ENCODE measurements at regions not wholly inside any gene's neighbourhood (a gene's known extent, or its start where the extent isn't known, plus 50 kb on each side); places are given as distances from the start of the nearest gene placed in this dataset.

GRCh38 chr4:187321711-187322110, 598.1 kb upstream of the FAT1 start:
- TF ChIP-seq CTCF (IDR thresholded peaks at IDR 0.05; ENCODE audit: low read depth, low read length): no peak
- peak; percentile 51 for DNase-seq (ENCODE audit: low read depth, low spot score)
- in situ Hi-C loops (cut with HindIII; ENCODE audit: low sequenced_read_pairs): no loop called here
- no peak overlapping the region for H3K4me3 ChIP-seq (ENCODE audit: low read depth, low read length)

- no peak overlapping the region for H3K4me3 ChIP-seq (ENCODE audit: low read depth, low read length)
- TF ChIP-seq CTCF (IDR thresholded peaks at IDR 0.05; ENCODE audit: low read depth, low read length): no peak
- in situ Hi-C loops (cut with HindIII; ENCODE audit: low sequenced_read_pairs): no loop called here
- no peak for DNase-seq (ENCODE audit: low read depth, low spot score)
Observed at GRCh38 chr4:187332141-187332540, 608.5 kb upstream of the FAT1 start.

- peak; percentile 22 for DNase-seq (ENCODE audit: low read depth, low spot score)
- in situ Hi-C loops (cut with HindIII; ENCODE audit: low sequenced_read_pairs): no loop called here
- TF ChIP-seq CTCF (IDR thresholded peaks at IDR 0.05; ENCODE audit: low read depth, low read length): no peak
- H3K4me3 ChIP-seq (ENCODE audit: low read depth, low read length): no peak overlapping the region
Observed at GRCh38 chr4:187333151-187333550, 609.5 kb upstream of the FAT1 start.

GRCh38 chr4:187335339-187335738, 611.7 kb upstream of the FAT1 start:
- in situ Hi-C loops (cut with HindIII; ENCODE audit: low sequenced_read_pairs): no loop called here
- TF ChIP-seq CTCF (IDR thresholded peaks at IDR 0.05; ENCODE audit: low read depth, low read length): no peak
- no peak overlapping the region for H3K4me3 ChIP-seq (ENCODE audit: low read depth, low read length)
- DNase-seq (ENCODE audit: low read depth, low spot score): no peak

- in situ Hi-C loops (cut with HindIII; ENCODE audit: low sequenced_read_pairs): no loop called here
- DNase-seq (ENCODE audit: low read depth, low spot score): no peak
- no peak overlapping the region for H3K4me3 ChIP-seq (ENCODE audit: low read depth, low read length)
- no peak for TF ChIP-seq CTCF (IDR thresholded peaks at IDR 0.05; ENCODE audit: low read depth, low read length)
Observed at GRCh38 chr4:187354740-187355139, 631.1 kb upstream of the FAT1 start.

GRCh38 chr4:187357045-187357643, 633.5 kb upstream of the FAT1 start:
- no peak for DNase-seq (ENCODE audit: low read depth, low spot score)
- in situ Hi-C loops (cut with HindIII; ENCODE audit: low sequenced_read_pairs): no loop called here
- no peak for TF ChIP-seq CTCF (IDR thresholded peaks at IDR 0.05; ENCODE audit: low read depth, low read length)
- no peak overlapping the region for H3K4me3 ChIP-seq (ENCODE audit: low read depth, low read length)

GRCh38 chr4:187357821-187358220, 634.2 kb upstream of the FAT1 start:
- no peak for DNase-seq (ENCODE audit: low read depth, low spot score)
- no peak overlapping the region for H3K4me3 ChIP-seq (ENCODE audit: low read depth, low read length)
- TF ChIP-seq CTCF (IDR thresholded peaks at IDR 0.05; ENCODE audit: low read depth, low read length): no peak
- in situ Hi-C loops (cut with HindIII; ENCODE audit: low sequenced_read_pairs): no loop called here

Measured in astrocyte of the spinal cord (primary cell).